HL-60/S4 treated with phorbol 12-myristate 13-acetate at 8.2 ng/mL for 4 days and 3 days (cell line): ENCODE measurements at regions not wholly inside any gene's neighbourhood (a gene's known extent, or its start where the extent isn't known, plus 50 kb on each side); places are given as distances from the start of the nearest gene placed in this dataset.
"Not testable (repeated sequence)": the region's sequence is repeated elsewhere in the genome, so short reads cannot be mapped to it uniquely, and the experiment has no call there.

ENCODE experiments used
- in situ Hi-C: fragments of 300-500 bp; cut with MboI; formaldehyde crosslinking; loops from 2 replicates; pipeline ENCODE4 v1.15.0; 2022; ENCODE audit warnings: low sequenced_read_pairs

DNA sequence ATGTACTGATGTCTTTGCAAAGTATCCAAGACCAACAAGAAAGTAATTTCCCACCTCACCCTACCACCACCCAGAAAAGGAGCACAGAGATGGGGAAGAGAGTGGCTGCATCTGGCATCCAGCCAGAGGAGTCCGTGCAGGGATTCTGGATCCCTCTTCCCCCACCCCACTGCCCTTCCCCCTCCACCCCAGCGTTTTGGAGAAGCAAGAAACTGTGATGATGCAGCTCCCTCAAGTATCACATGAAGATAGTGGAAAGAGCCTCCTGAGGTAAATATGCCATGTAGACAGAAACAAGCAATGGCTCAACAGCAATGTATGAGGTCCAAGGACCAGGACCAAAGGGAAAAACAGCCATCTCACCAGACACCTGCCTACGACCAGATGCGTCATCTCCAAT is 153.8 kb downstream of the DEPDC1B start:
- in situ Hi-C loops = no loop called here

DNA sequence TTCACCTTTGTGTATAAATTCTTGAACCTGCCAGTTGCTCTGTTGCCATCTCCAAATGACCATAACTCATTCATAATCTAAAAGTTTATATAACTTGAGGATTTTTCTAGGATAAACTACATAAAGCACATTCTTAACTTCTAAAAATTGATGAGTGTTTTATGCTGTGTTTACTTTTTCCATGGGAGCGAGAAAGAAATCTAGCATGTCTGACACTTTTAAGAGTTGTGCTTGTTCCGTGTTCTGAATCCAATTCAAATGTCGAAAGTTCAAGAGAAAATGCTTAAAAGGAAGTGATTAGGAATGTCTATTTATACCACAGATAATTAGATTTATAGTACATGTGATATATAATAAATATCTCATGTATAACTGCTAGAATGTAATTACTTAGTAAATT is 154.4 kb downstream of the DEPDC1B start:
- in situ Hi-C loops = no loop called here

DNA sequence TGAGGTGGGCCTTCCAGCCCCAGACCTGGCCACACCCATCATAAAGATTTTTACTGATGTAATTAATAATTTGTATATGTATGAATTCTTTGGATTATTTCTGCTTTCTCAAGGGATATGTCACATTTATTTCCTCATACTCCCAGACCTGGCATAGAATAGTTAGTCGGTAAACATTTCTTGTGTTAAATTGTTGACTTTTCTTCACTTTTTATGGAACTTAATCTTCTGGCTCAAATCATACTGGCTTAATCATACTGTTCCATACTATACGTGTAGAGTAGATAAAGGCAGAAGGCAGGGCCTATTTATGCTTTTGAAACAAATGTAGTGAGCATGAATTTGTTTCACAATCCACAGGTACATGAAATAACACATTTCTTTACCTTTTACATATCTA is 155.8 kb downstream of the DEPDC1B start:
- in situ Hi-C loops = no loop called here

GRCh38 chr5:60541980-60542379 is 158.0 kb downstream of the DEPDC1B start:
- in situ Hi-C loops = no loop called here

GRCh38 chr5:60540856-60541805 is 158.8 kb downstream of the DEPDC1B start:
- in situ Hi-C loops = no loop called here

- in situ Hi-C loops = no loop called here
These were observed 160.8 kb downstream of the DEPDC1B start for GRCh38 chr5:60538955-60539866.

DNA sequence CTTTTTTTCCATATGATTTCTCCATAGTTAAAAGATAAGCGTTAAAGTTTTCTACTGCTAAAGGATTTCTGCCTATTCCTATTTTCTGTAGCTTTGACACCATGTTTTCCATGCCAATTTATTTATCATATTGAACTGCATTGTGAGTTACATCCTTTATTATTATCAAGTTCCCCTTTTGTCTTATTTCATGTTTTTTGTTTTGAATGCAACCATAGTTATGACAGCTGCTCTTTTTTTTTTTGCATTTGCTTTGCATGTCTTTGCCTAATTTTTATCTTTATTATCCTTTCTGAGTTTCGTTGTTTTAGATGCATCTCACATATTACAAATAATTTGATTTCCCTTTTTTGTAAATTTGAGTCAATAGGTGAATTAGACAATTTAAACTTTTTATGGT is 161.5 kb downstream of the DEPDC1B start:
- in situ Hi-C loops = no loop called here

DNA sequence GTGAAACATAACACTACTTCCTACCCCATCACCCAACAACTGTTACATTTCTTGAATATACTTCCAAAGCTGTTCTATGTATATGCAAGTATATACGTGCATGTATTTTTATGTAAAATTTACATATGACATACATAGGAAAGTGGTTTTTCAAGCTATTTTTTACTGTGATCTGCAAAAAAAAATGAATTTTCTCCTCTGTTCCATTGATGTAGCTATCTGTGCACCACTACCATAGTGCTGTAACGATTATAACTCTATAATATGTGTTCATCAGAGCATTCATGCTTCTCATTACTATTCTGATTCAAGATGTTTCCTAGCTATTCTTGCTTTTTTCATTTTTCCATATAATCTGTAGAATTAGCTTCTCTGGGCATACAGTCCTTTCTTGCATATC is 164.0 kb downstream of the DEPDC1B start:
- in situ Hi-C loops = no loop called here

DNA sequence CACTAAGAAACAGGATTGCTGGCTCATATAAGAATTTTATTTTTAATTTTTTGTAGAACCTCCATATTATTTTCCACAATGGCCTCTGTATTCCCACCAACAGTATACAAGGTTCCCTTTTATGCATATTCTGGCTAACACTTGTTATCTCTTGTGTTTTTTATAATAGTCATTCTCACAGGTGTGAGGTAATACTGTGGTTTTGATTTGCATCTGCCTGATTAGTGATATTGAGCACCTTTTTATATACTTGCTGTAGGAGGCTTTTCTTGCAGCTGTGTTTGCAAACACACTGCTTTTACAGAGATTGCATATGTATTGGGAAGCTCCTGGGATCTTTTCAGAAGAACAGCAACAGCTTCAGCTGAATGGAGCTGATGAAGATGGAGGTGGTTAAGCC is 164.8 kb downstream of the DEPDC1B start:
- in situ Hi-C loops = no loop called here

DNA sequence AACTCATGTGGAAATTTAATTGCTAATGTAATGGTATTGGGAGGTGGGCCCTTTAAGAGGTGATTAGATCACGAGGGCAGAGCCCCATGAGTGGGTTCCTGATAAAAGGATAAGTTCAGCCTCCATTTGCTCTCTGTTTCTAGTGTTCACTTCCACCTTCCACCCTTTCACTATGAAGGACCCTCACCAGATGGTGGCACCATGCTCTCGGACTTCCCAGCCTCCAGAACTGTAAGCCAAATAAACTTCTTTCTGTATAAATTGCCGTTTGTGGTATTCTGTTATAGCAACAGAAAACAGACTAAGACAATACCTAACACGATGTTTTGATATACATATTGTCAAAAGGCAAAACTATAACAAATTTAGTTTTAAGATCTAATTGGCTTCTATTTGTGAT is 166.2 kb downstream of the DEPDC1B start:
- in situ Hi-C loops = no loop called here

GRCh38 chr5:60532796-60533195 is 167.2 kb downstream of the DEPDC1B start:
- in situ Hi-C loops = not testable (repeated sequence)

- in situ Hi-C loops = not testable (repeated sequence)
These were observed 169.7 kb downstream of the DEPDC1B start for GRCh38 chr5:60530144-60530848.

GRCh38 chr5:60529001-60529400 is 171.0 kb downstream of the DEPDC1B start:
- in situ Hi-C loops = no loop called here

- in situ Hi-C loops = no loop called here
These were observed 172.9 kb downstream of the DEPDC1B start for GRCh38 chr5:60527072-60527471.

GRCh38 chr5:60526336-60526875 is 173.6 kb downstream of the DEPDC1B start:
- in situ Hi-C loops = no loop called here

DNA sequence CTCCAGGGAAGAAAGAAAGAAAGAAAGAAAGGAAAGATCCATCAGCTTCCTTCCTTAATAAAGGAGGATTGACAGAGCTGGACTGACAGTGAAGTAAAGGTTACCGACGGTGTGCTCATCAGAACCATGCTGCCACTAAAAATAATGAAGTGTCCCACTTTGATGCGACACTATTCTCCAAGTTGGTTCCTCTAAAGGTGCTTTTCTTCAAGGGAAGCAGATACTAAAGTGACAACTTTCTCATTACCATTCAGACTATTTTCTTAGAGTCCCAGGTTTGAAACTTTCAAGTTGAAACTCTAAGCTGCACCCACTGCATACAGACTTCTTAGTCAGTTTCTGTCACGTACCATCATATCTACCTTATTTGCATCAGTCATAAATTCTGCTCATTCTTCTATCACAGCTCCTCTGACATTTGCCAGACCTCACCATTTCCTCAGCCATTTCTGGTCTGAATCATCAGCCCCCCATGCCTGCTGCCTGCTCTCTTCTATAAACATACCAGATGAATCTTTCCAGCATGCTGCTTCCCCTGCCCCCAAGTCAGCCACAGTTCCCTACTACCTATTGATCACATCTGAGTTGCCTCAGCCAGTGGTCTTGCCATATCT is 177.6 kb downstream of the DEPDC1B start:
- in situ Hi-C loops = no loop called here

GRCh38 chr5:60521376-60522291 is 178.3 kb downstream of the DEPDC1B start:
- in situ Hi-C loops = no loop called here

DNA sequence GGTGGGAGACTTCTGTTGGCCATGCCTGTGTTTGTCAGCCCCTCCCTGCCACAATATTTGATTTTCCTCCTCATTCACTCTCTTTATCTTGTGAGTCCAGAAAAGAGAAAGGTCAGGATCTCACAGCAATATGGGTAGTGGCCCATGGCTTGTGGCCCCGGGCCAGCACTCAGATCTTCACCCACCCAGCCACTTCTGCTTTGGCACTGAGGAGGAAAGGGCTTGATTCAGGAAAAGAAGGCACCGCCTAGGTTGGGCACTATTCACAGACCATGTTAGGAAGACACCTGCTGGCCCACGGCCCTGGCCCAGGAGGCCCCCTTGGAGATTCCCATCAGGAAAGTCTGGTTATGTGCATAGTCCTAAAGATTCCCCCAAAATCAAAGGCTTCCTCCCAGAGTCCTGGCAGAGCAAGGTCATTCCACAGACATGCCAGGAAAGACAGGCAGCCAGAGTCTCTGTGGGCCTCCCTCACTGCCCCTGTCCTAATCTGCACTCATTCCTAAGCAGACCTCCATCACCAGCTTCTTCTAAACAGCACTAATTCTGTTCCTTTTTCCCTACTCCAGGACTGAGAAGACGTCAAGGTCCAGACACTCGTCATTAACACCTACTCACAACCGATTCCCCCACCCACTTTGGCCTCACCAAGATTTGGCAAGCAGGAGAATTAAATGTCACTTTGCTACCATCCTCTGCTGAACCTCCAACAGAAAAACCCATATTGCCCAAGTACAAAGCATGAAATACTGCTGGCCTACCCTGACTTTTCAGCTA is 179.3 kb downstream of the DEPDC1B start:
- in situ Hi-C loops = no loop called here

- in situ Hi-C loops = no loop called here
These were observed 180.6 kb downstream of the DEPDC1B start for GRCh38 chr5:60519372-60519771.
